Neural cell (in vitro differentiated cells): ENCODE measurements at regions not wholly inside any gene's neighbourhood (a gene's known extent, or its start where the extent isn't known, plus 50 kb on each side); places are given as distances from the start of the nearest gene placed in this dataset.

Experiments used
- H2AFZ ChIP-seq: fragments of 200-600, 300-800 bp; sonication (generic), shearing (Covaris generic); 2 replicates; pipeline ENCODE4 v1.6.0; 2014; ENCODE audit warnings: low read depth, mild to moderate bottlenecking, antibody characterized with exemption, low read length, moderate library complexity
- H3F3A ChIP-seq: fragments of 200-600 bp; shearing (Covaris generic); 2 replicates; pipeline ENCODE4 v1.6.1; 2016; ENCODE audit warnings: mild to moderate bottlenecking, moderate library complexity, mixed read lengths, antibody characterized with exemption, low read length; ENCODE audit not compliant: insufficient read depth, poor library complexity, severe bottlenecking
- H3K27ac ChIP-seq: fragments of 200-600, 300-800 bp; sonication (generic), shearing (Covaris generic); 2 replicates; pipeline ENCODE4 v1.5.1; 2014; ENCODE audit warnings: mild to moderate bottlenecking, low read length, moderate library complexity
- H3K27me3 ChIP-seq: fragments of 300-800, 200-600 bp; sonication (generic), shearing (Covaris generic); 2 replicates; pipeline ENCODE4 v1.6.0; 2014; ENCODE audit warnings: mild to moderate bottlenecking, low read depth, low read length, moderate library complexity; ENCODE audit not compliant: insufficient read depth
- H3K36me3 ChIP-seq: fragments of 300-800, 200-600 bp; sonication (generic), shearing (Covaris generic); 2 replicates; pipeline ENCODE4 v1.5.1; 2014; ENCODE audit warnings: mild to moderate bottlenecking, antibody characterized with exemption, low read length, moderate library complexity; ENCODE audit not compliant: insufficient read depth
- H3K4me2 ChIP-seq: fragments of 300-800, 200-600 bp; sonication (generic), shearing (Covaris generic); 2 replicates; pipeline ENCODE4 v1.6.0; 2014; ENCODE audit warnings: mild to moderate bottlenecking, low read length
- H3K4me3 ChIP-seq: fragments of 300-800, 200-600 bp; sonication (generic), shearing (Covaris generic); 2 replicates; pipeline ENCODE4 v1.5.1; 2014; ENCODE audit warnings: mild to moderate bottlenecking, low read length, moderate library complexity
- H3K79me2 ChIP-seq: fragments of 200-600 bp; shearing (Covaris generic); replicated peaks from 2 replicates; pipeline ENCODE4 v1.6.0; 2014; ENCODE audit warnings: mild to moderate bottlenecking, low read length, moderate library complexity; ENCODE audit not compliant: insufficient read depth
- H3K9ac ChIP-seq: fragments of 300-800, 200-600 bp; sonication (generic), shearing (Covaris generic); 2 replicates; pipeline ENCODE4 v1.6.1; 2016; ENCODE audit warnings: mild to moderate bottlenecking, low read length, mixed read lengths
- H3K9me2 ChIP-seq: fragments of 200-600 bp; shearing (Covaris generic); 2 replicates; pipeline ENCODE4 v1.6.1; 2016; ENCODE audit warnings: mild to moderate bottlenecking, low read length, mixed read lengths; ENCODE audit not compliant: insufficient read depth
- H3K9me3 ChIP-seq: fragments of 200-600, 300-800 bp; sonication (generic), shearing (Covaris generic); 2 replicates; pipeline ENCODE4 v1.6.1; 2016; ENCODE audit warnings: mild to moderate bottlenecking, mixed run types, low read length, moderate library complexity, mixed read lengths
- H4K20me1 ChIP-seq: fragments of 200-600 bp; shearing (Covaris generic); 2 replicates; pipeline ENCODE4 v1.6.1; 2016; ENCODE audit warnings: mild to moderate bottlenecking, mixed run types; ENCODE audit not compliant: insufficient read depth
- EP300 ChIP-seq: fragments of 450-650 bp; conservative IDR thresholded peaks from 2 replicates; pipeline ENCODE4 v1.6.1; 2014; ENCODE audit warnings: antibody characterized with exemption, mild to moderate bottlenecking, moderate library complexity; ENCODE audit not compliant: poor library complexity, severe bottlenecking
- EZH2 ChIP-seq: fragments of 200-600, 300-800 bp; shearing (Covaris generic), sonication (generic); IDR thresholded peaks from 2 replicates; pipeline ENCODE4 v1.6.1; 2014; ENCODE audit warnings: antibody characterized with exemption, low read length, borderline replicate concordance, mild to moderate bottlenecking; ENCODE audit not compliant: insufficient read depth, poor library complexity, severe bottlenecking
- MXI1 ChIP-seq: fragments of 450-650 bp; conservative IDR thresholded peaks from 2 replicates; pipeline ENCODE4 v1.6.1; 2014; ENCODE audit warnings: antibody characterized with exemption, mild to moderate bottlenecking; ENCODE audit not compliant: poor library complexity, severe bottlenecking
- POLR2AphosphoS5 ChIP-seq: IDR thresholded peaks from 2 replicates; pipeline ENCODE4 v1.6.1; 2012
- RAD21 ChIP-seq: fragments of 450-650 bp; conservative IDR thresholded peaks from 2 replicates; pipeline ENCODE4 v1.6.1; 2014; ENCODE audit warnings: antibody characterized with exemption, mild to moderate bottlenecking, moderate library complexity
- SMC3 ChIP-seq: fragments of 450-650 bp; conservative IDR thresholded peaks from 2 replicates; pipeline ENCODE4 v1.6.1; 2014; ENCODE audit warnings: antibody characterized with exemption, mild to moderate bottlenecking, moderate library complexity; ENCODE audit not compliant: poor library complexity
- TAF1 ChIP-seq: IDR thresholded peaks from 2 replicates; pipeline ENCODE4 v1.6.1; 2012; ENCODE audit warnings: low read depth
- TF ChIP-seq, protein P1 (sequence below): IDR thresholded peaks from 2 replicates; pipeline ENCODE4 v1.6.1; 2012; ENCODE audit warnings: borderline replicate concordance
- TF ChIP-seq, protein P2 (sequence below): fragments of 450-650 bp; IDR thresholded peaks from 2 replicates; pipeline ENCODE4 v1.5.1; 2014; ENCODE audit warnings: antibody characterized with exemption, mild to moderate bottlenecking, moderate library complexity; ENCODE audit not compliant: poor library complexity, severe bottlenecking

DNA sequence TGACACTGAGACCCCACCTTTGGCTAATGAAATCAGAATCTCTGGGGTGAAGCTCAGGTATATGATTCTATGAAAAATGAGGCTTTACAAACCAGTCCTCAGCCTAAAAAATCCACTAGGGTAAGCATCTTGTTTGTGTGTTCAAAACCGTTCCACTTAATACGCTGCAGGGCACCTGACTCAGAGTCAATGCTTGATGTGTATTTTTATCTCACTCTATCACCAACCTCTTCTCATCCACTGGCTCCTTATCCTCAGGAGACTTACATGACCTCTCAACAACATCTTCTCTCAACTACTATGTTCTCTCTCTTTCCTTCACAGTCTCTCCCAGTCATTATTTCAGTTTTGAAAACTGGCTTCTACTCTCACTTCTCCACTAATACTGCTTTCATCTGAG is 153.3 kb upstream of the KCNN2 start:
- TF ChIP-seq RAD21: no peak
- TF ChIP-seq MXI1: no peak
- TF ChIP-seq EZH2: no peak
- TF ChIP-seq, protein P1, sequence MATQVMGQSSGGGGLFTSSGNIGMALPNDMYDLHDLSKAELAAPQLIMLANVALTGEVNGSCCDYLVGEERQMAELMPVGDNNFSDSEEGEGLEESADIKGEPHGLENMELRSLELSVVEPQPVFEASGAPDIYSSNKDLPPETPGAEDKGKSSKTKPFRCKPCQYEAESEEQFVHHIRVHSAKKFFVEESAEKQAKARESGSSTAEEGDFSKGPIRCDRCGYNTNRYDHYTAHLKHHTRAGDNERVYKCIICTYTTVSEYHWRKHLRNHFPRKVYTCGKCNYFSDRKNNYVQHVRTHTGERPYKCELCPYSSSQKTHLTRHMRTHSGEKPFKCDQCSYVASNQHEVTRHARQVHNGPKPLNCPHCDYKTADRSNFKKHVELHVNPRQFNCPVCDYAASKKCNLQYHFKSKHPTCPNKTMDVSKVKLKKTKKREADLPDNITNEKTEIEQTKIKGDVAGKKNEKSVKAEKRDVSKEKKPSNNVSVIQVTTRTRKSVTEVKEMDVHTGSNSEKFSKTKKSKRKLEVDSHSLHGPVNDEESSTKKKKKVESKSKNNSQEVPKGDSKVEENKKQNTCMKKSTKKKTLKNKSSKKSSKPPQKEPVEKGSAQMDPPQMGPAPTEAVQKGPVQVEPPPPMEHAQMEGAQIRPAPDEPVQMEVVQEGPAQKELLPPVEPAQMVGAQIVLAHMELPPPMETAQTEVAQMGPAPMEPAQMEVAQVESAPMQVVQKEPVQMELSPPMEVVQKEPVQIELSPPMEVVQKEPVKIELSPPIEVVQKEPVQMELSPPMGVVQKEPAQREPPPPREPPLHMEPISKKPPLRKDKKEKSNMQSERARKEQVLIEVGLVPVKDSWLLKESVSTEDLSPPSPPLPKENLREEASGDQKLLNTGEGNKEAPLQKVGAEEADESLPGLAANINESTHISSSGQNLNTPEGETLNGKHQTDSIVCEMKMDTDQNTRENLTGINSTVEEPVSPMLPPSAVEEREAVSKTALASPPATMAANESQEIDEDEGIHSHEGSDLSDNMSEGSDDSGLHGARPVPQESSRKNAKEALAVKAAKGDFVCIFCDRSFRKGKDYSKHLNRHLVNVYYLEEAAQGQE: no peak
- no peak for TF ChIP-seq POLR2AphosphoS5
- TF ChIP-seq, protein P2, sequence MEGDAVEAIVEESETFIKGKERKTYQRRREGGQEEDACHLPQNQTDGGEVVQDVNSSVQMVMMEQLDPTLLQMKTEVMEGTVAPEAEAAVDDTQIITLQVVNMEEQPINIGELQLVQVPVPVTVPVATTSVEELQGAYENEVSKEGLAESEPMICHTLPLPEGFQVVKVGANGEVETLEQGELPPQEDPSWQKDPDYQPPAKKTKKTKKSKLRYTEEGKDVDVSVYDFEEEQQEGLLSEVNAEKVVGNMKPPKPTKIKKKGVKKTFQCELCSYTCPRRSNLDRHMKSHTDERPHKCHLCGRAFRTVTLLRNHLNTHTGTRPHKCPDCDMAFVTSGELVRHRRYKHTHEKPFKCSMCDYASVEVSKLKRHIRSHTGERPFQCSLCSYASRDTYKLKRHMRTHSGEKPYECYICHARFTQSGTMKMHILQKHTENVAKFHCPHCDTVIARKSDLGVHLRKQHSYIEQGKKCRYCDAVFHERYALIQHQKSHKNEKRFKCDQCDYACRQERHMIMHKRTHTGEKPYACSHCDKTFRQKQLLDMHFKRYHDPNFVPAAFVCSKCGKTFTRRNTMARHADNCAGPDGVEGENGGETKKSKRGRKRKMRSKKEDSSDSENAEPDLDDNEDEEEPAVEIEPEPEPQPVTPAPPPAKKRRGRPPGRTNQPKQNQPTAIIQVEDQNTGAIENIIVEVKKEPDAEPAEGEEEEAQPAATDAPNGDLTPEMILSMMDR: no peak
- no peak for TF ChIP-seq EP300
- TF ChIP-seq TAF1: no peak
- TF ChIP-seq SMC3: no peak

DNA sequence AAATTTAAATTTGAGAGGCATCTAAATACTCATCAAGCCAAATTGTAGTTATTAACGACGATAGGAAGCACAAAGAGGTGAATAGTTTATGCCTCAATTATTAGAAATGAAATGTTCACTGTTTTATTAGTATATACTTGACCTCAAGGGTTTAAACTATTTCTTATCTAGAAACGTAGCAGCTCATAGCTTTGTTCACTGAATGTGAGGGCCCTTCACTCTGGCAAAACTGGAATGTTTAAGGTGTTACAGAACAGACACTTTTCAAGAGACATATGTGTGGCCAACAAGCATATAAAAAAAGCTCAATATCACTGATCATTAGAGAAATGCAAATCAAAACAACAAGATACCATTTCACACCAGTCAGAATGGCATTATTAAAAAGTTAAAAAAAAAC is 151.2 kb upstream of the KCNN2 start:
- H3K79me2 ChIP-seq: no peaks in the 10 kb centered on the region
- no peak overlapping the region for H3K4me3 ChIP-seq
- no peak overlapping the region for H2AFZ ChIP-seq
- no peaks in the 10 kb centered on the region for H3K27me3 ChIP-seq
- no peaks in the 10 kb centered on the region for H3F3A ChIP-seq
- H3K4me2 ChIP-seq: no peak overlapping the region
- TF ChIP-seq, protein P1: no peak
- no peaks in the 10 kb centered on the region for H3K36me3 ChIP-seq
- H3K27ac ChIP-seq: no peak overlapping the region
- no peaks in the 10 kb centered on the region for H3K9me3 ChIP-seq
- no peak overlapping the region for H3K9ac ChIP-seq
- H3K9me2 ChIP-seq: no peaks in the 10 kb centered on the region
- H4K20me1 ChIP-seq: no peaks in the 10 kb centered on the region

More for the DNA sequence above, 153.3 kb upstream of the KCNN2 start:
- Histone ChIP-seq H3K79me2 (no peaks in the 10 kb centered on the region), H3K27ac (no peak overlapping the region), H3K9me2 (no peaks in the 10 kb centered on the region), H2AFZ (no peak overlapping the region), H3F3A (no peaks in the 10 kb centered on the region), H3K9ac (no peak overlapping the region), H3K27me3 (no peaks in the 10 kb centered on the region), H3K4me3 (no peak overlapping the region), H3K9me3 (no peaks in the 10 kb centered on the region), H4K20me1 (no peaks in the 10 kb centered on the region), H3K4me2 (no peak overlapping the region), H3K36me3 (no peaks in the 10 kb centered on the region)
